B cell (primary cell): ENCODE measurements at regions not wholly inside any gene's neighbourhood (a gene's known extent, or its start where the extent isn't known, plus 50 kb on each side); places are given as distances from the start of the nearest gene placed in this dataset.

Experiments used
- CTCF ChIP-seq: fragments of 200-600 bp; IDR thresholded peaks from one replicate; pipeline ENCODE4 v1.8.0; 2022; ENCODE audit warnings: antibody characterized with exemption, mild to moderate bottlenecking
- EZH2 ChIP-seq: IDR thresholded peaks from 2 replicates; pipeline ENCODE4 v1.6.1; 2012; ENCODE audit warnings: borderline replicate concordance, low read depth, mild to moderate bottlenecking, moderate library complexity, low read length; ENCODE audit not compliant: insufficient read depth, poor library complexity, severe bottlenecking

GRCh38 chr4:8699479-8700145 is 107.0 kb downstream of the CPZ start:
- TF ChIP-seq CTCF (no peak), EZH2 (no peak)
